Epithelial cell of esophagus (primary cell): ENCODE measurements at regions not wholly inside any gene's neighbourhood (a gene's known extent, or its start where the extent isn't known, plus 50 kb on each side); places are given as distances from the start of the nearest gene placed in this dataset.
"Not testable (repeated sequence)": the region's sequence is repeated elsewhere in the genome, so short reads cannot be mapped to it uniquely, and the experiment has no call there.

Source experiments
- DNase-seq: peaks from one replicate; pipeline ENCODE4 v3.0.0; 2010; ENCODE audit warnings: low read depth
- H3K4me3 ChIP-seq: 2 replicates; pipeline ENCODE4 v1.5.1; 2011; ENCODE audit warnings: mild to moderate bottlenecking, low read length, control low read depth
- CTCF ChIP-seq: IDR thresholded peaks from 2 replicates; pipeline ENCODE4 v1.5.1; 2011; ENCODE audit warnings: low read depth, mild to moderate bottlenecking, low read length, control low read depth, inconsistent platforms; ENCODE audit not compliant: insufficient read depth; ENCODE audit errors: missing control alignments

GRCh38 chr3:107919239-107919638, 171.6 kb downstream of the CD47 start:
- no peak for DNase-seq

GRCh38 chr3:107916171-107916570, 174.7 kb downstream of the CD47 start:
- TF ChIP-seq CTCF, result no peak
- DNase-seq, result no peak

More at GRCh38 chr3:107919239-107919638, 171.6 kb downstream of the CD47 start:
- no peak for TF ChIP-seq CTCF
- no peak overlapping the region for H3K4me3 ChIP-seq

GRCh38 chr3:107915706-107916105, 175.1 kb downstream of the CD47 start:
- no peak for TF ChIP-seq CTCF
- DNase-seq, result no peak
- no peak overlapping the region for H3K4me3 ChIP-seq

More at GRCh38 chr3:107916171-107916570, 174.7 kb downstream of the CD47 start:
- H3K4me3 ChIP-seq, result no peak overlapping the region

- TF ChIP-seq CTCF, result no peak
- no peak overlapping the region for H3K4me3 ChIP-seq
- peak; percentile 13 for DNase-seq
Observed at GRCh38 chr3:107913701-107914100, 177.1 kb downstream of the CD47 start.

GRCh38 chr3:107911337-107912000, 179.4 kb downstream of the CD47 start:
- TF ChIP-seq CTCF, result no peak
- peak; percentile 57 for DNase-seq
- no peak overlapping the region for H3K4me3 ChIP-seq

- no peak overlapping the region for H3K4me3 ChIP-seq
- no peak for TF ChIP-seq CTCF
- no peak for DNase-seq
Observed at GRCh38 chr3:107910713-107911259, 180.0 kb downstream of the CD47 start.

- DNase-seq, H3K4me3 ChIP-seq: not testable (repeated sequence)
Observed at GRCh38 chr3:107909583-107909982, 181.2 kb downstream of the CD47 start.
